A549 (cell line): ENCODE measurements at regions not wholly inside any gene's neighbourhood (a gene's known extent, or its start where the extent isn't known, plus 50 kb on each side); places are given as distances from the start of the nearest gene placed in this dataset.

Experiments used
- ATAC-seq, 2 experiments: fragments of 200-7000 bp in 1 of 2; fragments of >200 bp in 1 of 2; cut with Nextera tagmentation in 1 of 2; cut with Tn5 transposase in 1 of 2; 3 replicates each; pipeline versions ENCODE4 v1.8.0 to v1.9.1; 2018 to 2020; ENCODE audit warnings: mild to moderate bottlenecking in 1 of 2, moderate library complexity in 1 of 2
- CTCF ChIA-PET: fragments of 300-600 bp; sonication (Branson Sonifier 250); formaldehyde crosslinking; extraction: SDS; loops from one replicate; lab custom pipeline; 2021; ENCODE audit warnings: antibody characterized with exemption, inconsistent platforms; lab: Yijun Ruan, JAX
- POLR2A ChIA-PET: fragments of 350-600 bp; formaldehyde crosslinking; extraction: SDS; loops from one replicate; lab custom pipeline; 2021; ENCODE audit warnings: antibody characterized with exemption, inconsistent platforms; lab: Yijun Ruan, JAX
- DNase-seq, 2 experiments: peaks; one replicate each; pipeline versions ENCODE4 v3.0.0 to v3.0.0-alpha.2; 2011 to 2016; ENCODE audit warnings: low read depth in 1 of 2, low spot score in 1 of 2
- FAIRE-seq: peaks from 2 replicates; lab custom pipeline; 2011; peaks lifted over from hg19 to GRCh38; lab: Jason Lieb, UNC
- H3K27ac ChIP-seq, 2 experiments: fragments of >200 bp; sonication (Bioruptor Twin); formaldehyde crosslinking; 3 replicates each; pipeline ENCODE4 v1.5.1; 2016 to 2017
- H3K4me1 ChIP-seq: fragments of >200 bp; sonication (Bioruptor Twin); formaldehyde crosslinking; 3 replicates; pipeline ENCODE4 v1.6.1; 2016
- H3K4me2 ChIP-seq: fragments of >200 bp; sonication (Bioruptor Twin); formaldehyde crosslinking; 3 replicates; pipeline ENCODE4 v1.6.1; 2016
- H3K4me3 ChIP-seq: fragments of >200 bp; sonication (Bioruptor Twin); formaldehyde crosslinking; 3 replicates; pipeline ENCODE4 v1.5.1; 2016
- H3K9me3 ChIP-seq: fragments of >200 bp; sonication (Bioruptor Twin); formaldehyde crosslinking; 3 replicates; pipeline ENCODE4 v1.6.1; 2016
- ATOH8 ChIP-seq: fragments of 250-450 bp; sonication (Bioruptor Pico); IDR thresholded peaks from 2 replicates; pipeline ENCODE4 v1.5.0; 2020; ENCODE audit warnings: low read depth, mild to moderate bottlenecking, moderate library complexity
- BHLHE40 ChIP-seq: IDR thresholded peaks from 2 replicates; pipeline ENCODE4 v1.6.1; 2012; ENCODE audit warnings: low read depth, low read length, inconsistent platforms
- EHF ChIP-seq: fragments of 250-450 bp; sonication (Bioruptor Pico); IDR thresholded peaks from 2 replicates; pipeline ENCODE4 v1.5.0; 2020; ENCODE audit warnings: mild to moderate bottlenecking
- EHMT2 ChIP-seq: fragments of 200-600 bp; sonication (generic); IDR thresholded peaks from 2 replicates; pipeline ENCODE4 v1.6.1; 2016; ENCODE audit warnings: antibody characterized with exemption, low read depth, mild to moderate bottlenecking, moderate library complexity
- EP300 ChIP-seq, 2 experiments: fragments of >200 bp; sonication (Bioruptor Twin); formaldehyde crosslinking; IDR thresholded peaks; 2 replicates in 1 of 2; 3 replicates in 1 of 2; pipeline ENCODE4 v1.6.1; 2016 to 2017
- HDAC2 ChIP-seq: fragments of 200-600 bp; sonication (generic); IDR thresholded peaks from 2 replicates; pipeline ENCODE4 v1.6.1; 2016
- HEYL ChIP-seq: fragments of 250-450 bp; sonication (Bioruptor Pico); IDR thresholded peaks from 2 replicates; pipeline ENCODE4 v1.8.0; 2021; ENCODE audit warnings: mild to moderate bottlenecking, moderate library complexity
- HOXB13 ChIP-seq: fragments of 250-450 bp; sonication (Bioruptor Pico); IDR thresholded peaks from 2 replicates; pipeline ENCODE4 v1.5.0; 2020; ENCODE audit warnings: low read depth, mild to moderate bottlenecking, moderate library complexity
- HOXB5 ChIP-seq: fragments of 250-450 bp; sonication (Bioruptor Pico); IDR thresholded peaks from 2 replicates; pipeline ENCODE4 v1.5.0; 2020; ENCODE audit warnings: mild to moderate bottlenecking, moderate library complexity
- JUNB ChIP-seq: fragments of >200 bp; sonication (Bioruptor Twin); formaldehyde crosslinking; IDR thresholded peaks from 2 replicates; pipeline ENCODE4 v1.6.1; 2016
- KDM5A ChIP-seq: fragments of 200-600 bp; sonication (generic); IDR thresholded peaks from 2 replicates; pipeline ENCODE4 v1.6.1; 2016; ENCODE audit warnings: antibody characterized with exemption, mild to moderate bottlenecking
- MAFK ChIP-seq: fragments of 450-650 bp; IDR thresholded peaks from 2 replicates; pipeline ENCODE4 v1.6.1; 2014; ENCODE audit not compliant: partially characterized antibody
- MAX ChIP-seq: IDR thresholded peaks from 2 replicates; pipeline ENCODE4 v1.6.1; 2012
- MAZ ChIP-seq: fragments of 150-350 bp; IDR thresholded peaks from 2 replicates; pipeline ENCODE4 v1.6.1; 2014; ENCODE audit warnings: antibody characterized with exemption, low read depth, low read length, borderline replicate concordance
- MYC ChIP-seq: IDR thresholded peaks from 2 replicates; pipeline ENCODE4 v1.6.1; 2012; ENCODE audit warnings: mild to moderate bottlenecking, inconsistent platforms, low read length, improper control_type of control experiment, borderline replicate concordance
- NPAS2 ChIP-seq: fragments of 250-450 bp; sonication (Bioruptor Pico); IDR thresholded peaks from 2 replicates; pipeline ENCODE4 v1.8.0; 2022; ENCODE audit warnings: mild to moderate bottlenecking, moderate library complexity, borderline replicate concordance
- NR3C1 ChIP-seq: fragments of >200 bp; sonication (Bioruptor Twin); formaldehyde crosslinking; IDR thresholded peaks from 3 replicates; pipeline ENCODE4 v1.6.1; 2017
- PHF8 ChIP-seq: fragments of 200-600 bp; sonication (generic); IDR thresholded peaks from 2 replicates; pipeline ENCODE4 v1.6.1; 2016; ENCODE audit warnings: low read depth, mild to moderate bottlenecking, antibody characterized with exemption, moderate library complexity, borderline replicate concordance
- POLR2A ChIP-seq: IDR thresholded peaks from 2 replicates; pipeline ENCODE4 v1.6.1; 2012; ENCODE audit warnings: mild to moderate bottlenecking, low read length
- POLR2AphosphoS2 ChIP-seq: conservative IDR thresholded peaks from 2 replicates; pipeline ENCODE4 v1.6.1; 2012; ENCODE audit warnings: low read length, improper control_type of control experiment, inconsistent platforms
- RAD21 ChIP-seq, 2 experiments: fragments of >200 bp in 1 of 2; sonication (Bioruptor Twin) in 1 of 2; formaldehyde crosslinking in 1 of 2; IDR thresholded peaks in 1 of 2; conservative IDR thresholded peaks in 1 of 2; 2 replicates in 1 of 2; 3 replicates in 1 of 2; pipeline ENCODE4 v1.6.1; 2012 to 2018; ENCODE audit warnings: inconsistent platforms in 1 of 2
- RCOR1 ChIP-seq: fragments of 150-350 bp; IDR thresholded peaks from 2 replicates; pipeline ENCODE4 v1.6.1; 2014; ENCODE audit warnings: antibody characterized with exemption, low read length, low read depth
- SMC3 ChIP-seq: fragments of >200 bp; sonication (Bioruptor Twin); formaldehyde crosslinking; IDR thresholded peaks from 3 replicates; pipeline ENCODE4 v1.6.1; 2018; ENCODE audit warnings: inconsistent platforms
- ZC3H11A ChIP-seq: fragments of 450-650 bp; IDR thresholded peaks from 2 replicates; pipeline ENCODE4 v1.6.1; 2014; ENCODE audit warnings: antibody characterized with exemption, mild to moderate bottlenecking
- ZFP36 ChIP-seq: fragments of 450-650 bp; IDR thresholded peaks from 2 replicates; pipeline ENCODE4 v1.6.1; 2014; ENCODE audit warnings: borderline replicate concordance; ENCODE audit not compliant: partially characterized antibody
- ZNF302 ChIP-seq: fragments of 250-450 bp; sonication (Bioruptor Pico); IDR thresholded peaks from 2 replicates; pipeline ENCODE4 v1.9.0; 2021; ENCODE audit warnings: inconsistent platforms, mild to moderate bottlenecking, moderate library complexity
- WGBS: methylation state at CpG from one replicate; pipeline ENCODE4 v1.1.6; 2017; ENCODE audit errors: missing lambda C conversion rate; 5-methylcytosine and 5-hydroxymethylcytosine counted together
- TF ChIP-seq, protein P1 (sequence below): fragments of 250-450 bp; sonication (Bioruptor Pico); IDR thresholded peaks from 2 replicates; pipeline ENCODE4 v1.5.0; 2021; ENCODE audit warnings: mild to moderate bottlenecking, moderate library complexity, borderline replicate concordance
- TF ChIP-seq, protein P2 (sequence below): fragments of 200-600 bp; sonication (generic); IDR thresholded peaks from 2 replicates; pipeline ENCODE4 v1.6.1; 2016; ENCODE audit warnings: antibody characterized with exemption, mild to moderate bottlenecking, moderate library complexity

GRCh38 chr7:21330462-21331178 is 97.3 kb upstream of the SP4 start:
- DNase-seq: no peak
- FAIRE-seq: no peak
- no peaks in the 10 kb centered on the region; the same call in 2 of the 3 replicates for H3K9me3 ChIP-seq
- TF ChIP-seq NPAS2 (CRISPR knock-in tag) (no peak), ZC3H11A (no peak), BHLHE40 (no peak), ZNF302 (CRISPR knock-in tag) (no peak), HDAC2 (no peak), POLR2A (no peak), EP300 (IDR thresholded peaks at IDR 0.05) (no peak), ATOH8 (CRISPR knock-in tag) (no peak), KDM5A (no peak), MYC (no peak), EHF (CRISPR knock-in tag) (no peak), HOXB13 (no peak), HEYL (CRISPR knock-in tag) (no peak), MAFK (no peak)
- TF ChIP-seq, protein P1, sequence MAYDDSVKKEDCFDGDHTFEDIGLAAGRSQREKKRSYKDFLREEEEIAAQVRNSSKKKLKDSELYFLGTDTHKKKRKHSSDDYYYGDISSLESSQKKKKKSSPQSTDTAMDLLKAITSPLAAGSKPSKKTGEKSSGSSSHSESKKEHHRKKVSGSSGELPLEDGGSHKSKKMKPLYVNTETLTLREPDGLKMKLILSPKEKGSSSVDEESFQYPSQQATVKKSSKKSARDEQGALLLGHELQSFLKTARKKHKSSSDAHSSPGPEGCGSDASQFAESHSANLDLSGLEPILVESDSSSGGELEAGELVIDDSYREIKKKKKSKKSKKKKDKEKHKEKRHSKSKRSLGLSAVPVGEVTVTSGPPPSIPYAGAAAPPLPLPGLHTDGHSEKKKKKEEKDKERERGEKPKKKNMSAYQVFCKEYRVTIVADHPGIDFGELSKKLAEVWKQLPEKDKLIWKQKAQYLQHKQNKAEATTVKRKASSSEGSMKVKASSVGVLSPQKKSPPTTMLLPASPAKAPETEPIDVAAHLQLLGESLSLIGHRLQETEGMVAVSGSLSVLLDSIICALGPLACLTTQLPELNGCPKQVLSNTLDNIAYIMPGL: no peak
- TF ChIP-seq, protein P2, sequence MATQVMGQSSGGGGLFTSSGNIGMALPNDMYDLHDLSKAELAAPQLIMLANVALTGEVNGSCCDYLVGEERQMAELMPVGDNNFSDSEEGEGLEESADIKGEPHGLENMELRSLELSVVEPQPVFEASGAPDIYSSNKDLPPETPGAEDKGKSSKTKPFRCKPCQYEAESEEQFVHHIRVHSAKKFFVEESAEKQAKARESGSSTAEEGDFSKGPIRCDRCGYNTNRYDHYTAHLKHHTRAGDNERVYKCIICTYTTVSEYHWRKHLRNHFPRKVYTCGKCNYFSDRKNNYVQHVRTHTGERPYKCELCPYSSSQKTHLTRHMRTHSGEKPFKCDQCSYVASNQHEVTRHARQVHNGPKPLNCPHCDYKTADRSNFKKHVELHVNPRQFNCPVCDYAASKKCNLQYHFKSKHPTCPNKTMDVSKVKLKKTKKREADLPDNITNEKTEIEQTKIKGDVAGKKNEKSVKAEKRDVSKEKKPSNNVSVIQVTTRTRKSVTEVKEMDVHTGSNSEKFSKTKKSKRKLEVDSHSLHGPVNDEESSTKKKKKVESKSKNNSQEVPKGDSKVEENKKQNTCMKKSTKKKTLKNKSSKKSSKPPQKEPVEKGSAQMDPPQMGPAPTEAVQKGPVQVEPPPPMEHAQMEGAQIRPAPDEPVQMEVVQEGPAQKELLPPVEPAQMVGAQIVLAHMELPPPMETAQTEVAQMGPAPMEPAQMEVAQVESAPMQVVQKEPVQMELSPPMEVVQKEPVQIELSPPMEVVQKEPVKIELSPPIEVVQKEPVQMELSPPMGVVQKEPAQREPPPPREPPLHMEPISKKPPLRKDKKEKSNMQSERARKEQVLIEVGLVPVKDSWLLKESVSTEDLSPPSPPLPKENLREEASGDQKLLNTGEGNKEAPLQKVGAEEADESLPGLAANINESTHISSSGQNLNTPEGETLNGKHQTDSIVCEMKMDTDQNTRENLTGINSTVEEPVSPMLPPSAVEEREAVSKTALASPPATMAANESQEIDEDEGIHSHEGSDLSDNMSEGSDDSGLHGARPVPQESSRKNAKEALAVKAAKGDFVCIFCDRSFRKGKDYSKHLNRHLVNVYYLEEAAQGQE: no peak
- H3K27ac ChIP-seq: no peak overlapping the region
- H3K4me2 ChIP-seq: no peak overlapping the region
- no peak overlapping the region for H3K4me3 ChIP-seq
- WGBS: 70% methylated on average over 12 of the region's 31 CpGs
- no peaks in the 10 kb centered on the region for H3K4me1 ChIP-seq
- no peak for ATAC-seq
- CTCF ChIA-PET: no interaction called here
- POLR2A ChIA-PET: no interaction called here

DNA sequence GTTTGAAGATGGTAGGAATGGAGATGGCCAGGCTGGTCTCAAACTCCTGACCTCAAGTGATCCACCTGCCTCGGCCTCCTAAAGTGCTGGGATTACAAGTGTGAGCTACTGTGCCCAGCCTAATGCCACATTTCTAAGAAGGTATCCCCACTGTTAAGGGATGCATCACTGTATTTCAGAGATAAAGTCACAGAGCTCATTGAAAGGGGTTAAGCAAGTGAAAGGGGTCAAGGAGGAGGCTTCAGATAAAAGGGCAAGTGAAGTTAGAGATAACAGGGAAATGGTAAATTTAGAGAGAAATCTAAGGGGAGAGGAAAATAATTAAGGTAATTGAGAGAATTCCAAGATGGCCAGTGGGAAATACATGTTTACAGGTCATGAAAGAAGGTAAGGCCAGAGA is 93.0 kb upstream of the SP4 start:
- H3K4me1 ChIP-seq: no peaks in the 10 kb centered on the region
- CTCF ChIA-PET: no interaction called here
- H3K27ac ChIP-seq: no peak overlapping the region
- no peak for ATAC-seq
- DNase-seq: no peak
- no peak overlapping the region for H3K4me2 ChIP-seq
- POLR2A ChIA-PET: no interaction called here
- FAIRE-seq: no peak
- no peaks in the 10 kb centered on the region; the same call in 2 of the 3 replicates for H3K9me3 ChIP-seq
- no peak overlapping the region for H3K4me3 ChIP-seq
- 0% methylated on average over 1 of the region's 1 CpG for WGBS
- TF ChIP-seq HOXB5 (CRISPR knock-in tag): no peak
- no peak for TF ChIP-seq ZC3H11A
- TF ChIP-seq MAX: no peak
- TF ChIP-seq MAZ: no peak
- no peak for TF ChIP-seq RAD21 (conservative IDR thresholded peaks at IDR 0.05 in 1 of 2, IDR thresholded peaks at IDR 0.05 in 1 of 2)
- TF ChIP-seq, protein P1: no peak
- TF ChIP-seq MYC: no peak
- TF ChIP-seq POLR2AphosphoS2: no peak
- no peak for TF ChIP-seq SMC3
- TF ChIP-seq RCOR1: no peak
- no peak for TF ChIP-seq NR3C1
- TF ChIP-seq ATOH8 (CRISPR knock-in tag): no peak
- TF ChIP-seq PHF8: no peak
- no peak for TF ChIP-seq ZNF302 (CRISPR knock-in tag)
- TF ChIP-seq JUNB: no peak
- TF ChIP-seq ZFP36: no peak
- no peak for TF ChIP-seq EHMT2
